CD4-positive, alpha-beta T cell treated with Interleukin-15 for 1 hour (primary cell): ENCODE measurements at regions not wholly inside any gene's neighbourhood (a gene's known extent, or its start where the extent isn't known, plus 50 kb on each side); places are given as distances from the start of the nearest gene placed in this dataset.
"Not testable (repeated sequence)": the region's sequence is repeated elsewhere in the genome, so short reads cannot be mapped to it uniquely, and the experiment has no call there.

Experiments
- DNase-seq: peaks from one replicate; pipeline ENCODE4 v3.0.0-alpha.2; 2020

DNA sequence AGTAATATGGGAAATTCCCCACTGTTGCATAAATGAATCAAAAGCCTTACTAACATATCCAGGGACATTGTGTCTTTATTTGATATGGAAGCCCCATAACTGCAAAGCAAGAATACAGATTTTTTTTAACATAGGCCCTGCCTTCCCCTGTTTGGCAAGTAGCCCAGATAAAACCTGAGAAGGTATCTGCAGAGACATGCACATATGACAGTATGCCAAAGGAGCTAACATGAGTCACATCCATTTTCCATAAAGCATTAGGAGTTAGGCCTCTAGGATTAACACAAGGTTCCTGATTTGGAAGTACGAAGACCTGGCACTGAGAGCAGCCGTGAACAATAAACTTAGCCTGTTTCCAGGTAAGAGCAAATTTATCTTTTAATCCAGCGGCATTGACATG is 1505.9 kb downstream of the UQCRFS1 start:
- DNase-seq = not testable (repeated sequence)

DNA sequence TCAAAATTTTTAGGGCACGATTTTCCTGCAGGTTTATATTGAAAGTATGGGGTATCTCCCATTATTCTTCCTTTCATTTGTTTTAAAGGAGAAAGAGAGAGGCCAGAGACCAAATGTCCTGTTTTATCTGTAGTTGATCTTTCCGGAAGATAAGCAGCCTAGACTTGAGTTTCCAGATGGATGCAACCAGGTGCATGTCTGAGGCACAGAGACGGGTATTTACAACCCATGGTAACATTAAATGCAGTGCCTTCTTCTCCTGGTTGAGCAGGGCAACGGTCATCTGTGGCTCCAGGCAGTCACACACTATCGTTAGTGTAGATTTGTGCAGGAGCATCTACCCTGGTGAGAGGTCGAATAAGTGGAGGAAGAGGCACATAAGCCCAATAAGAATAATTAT is 1507.1 kb downstream of the UQCRFS1 start:
- DNase-seq = no peak

DNA sequence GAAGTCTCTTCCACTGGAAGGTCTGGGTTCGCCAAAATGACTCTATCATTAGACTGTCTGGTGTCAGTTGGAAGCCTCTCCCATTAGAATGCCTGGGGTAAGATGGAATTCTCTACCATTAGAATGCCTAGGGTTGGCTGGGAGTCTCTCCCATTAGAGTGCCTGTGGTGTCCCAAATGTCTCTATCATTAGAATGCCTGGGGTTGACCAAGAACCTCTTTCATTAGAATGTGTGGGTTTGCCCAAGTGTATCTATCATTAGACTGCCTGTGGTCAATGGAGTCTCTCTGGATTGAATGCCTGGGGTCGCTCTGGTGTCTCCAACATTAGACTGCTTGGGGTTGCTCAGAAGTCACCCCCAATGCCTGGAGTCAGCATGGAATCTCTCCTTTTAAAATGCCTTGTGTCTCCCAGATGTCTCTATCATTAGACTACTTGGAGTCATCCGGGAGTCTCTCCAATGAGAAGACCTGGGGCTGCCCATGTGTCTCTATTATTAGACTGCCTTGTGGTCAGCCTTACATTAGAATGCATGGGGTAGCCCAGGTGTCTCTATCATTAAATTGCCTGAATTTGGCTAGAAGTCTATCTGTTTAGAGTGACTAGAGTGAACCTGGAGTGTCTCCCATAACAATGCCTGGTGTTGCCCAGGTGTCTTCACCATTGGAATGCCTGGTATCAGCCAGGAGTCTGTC is 1518.4 kb downstream of the UQCRFS1 start:
- DNase-seq = no peak

DNA sequence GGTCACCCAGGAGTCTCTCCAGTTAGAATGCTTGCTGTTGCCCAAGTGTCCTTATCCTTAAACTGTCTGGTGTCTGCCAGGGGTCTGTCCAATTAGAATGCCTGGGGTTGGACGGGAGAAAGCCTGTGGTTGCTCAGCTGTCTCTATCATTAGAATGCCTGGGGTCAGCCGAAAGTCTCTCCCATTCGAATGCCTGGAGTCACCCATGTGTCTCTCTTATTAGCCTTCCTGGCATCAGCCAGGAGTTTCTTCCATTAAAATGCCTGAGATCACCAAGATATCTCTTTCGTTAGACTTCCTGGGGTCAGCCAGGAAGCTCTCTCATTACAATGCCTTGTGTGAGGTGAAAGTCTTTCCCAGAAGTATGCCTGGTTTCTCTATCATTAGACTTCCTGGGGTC is 1521.0 kb downstream of the UQCRFS1 start:
- no peak for DNase-seq

DNA sequence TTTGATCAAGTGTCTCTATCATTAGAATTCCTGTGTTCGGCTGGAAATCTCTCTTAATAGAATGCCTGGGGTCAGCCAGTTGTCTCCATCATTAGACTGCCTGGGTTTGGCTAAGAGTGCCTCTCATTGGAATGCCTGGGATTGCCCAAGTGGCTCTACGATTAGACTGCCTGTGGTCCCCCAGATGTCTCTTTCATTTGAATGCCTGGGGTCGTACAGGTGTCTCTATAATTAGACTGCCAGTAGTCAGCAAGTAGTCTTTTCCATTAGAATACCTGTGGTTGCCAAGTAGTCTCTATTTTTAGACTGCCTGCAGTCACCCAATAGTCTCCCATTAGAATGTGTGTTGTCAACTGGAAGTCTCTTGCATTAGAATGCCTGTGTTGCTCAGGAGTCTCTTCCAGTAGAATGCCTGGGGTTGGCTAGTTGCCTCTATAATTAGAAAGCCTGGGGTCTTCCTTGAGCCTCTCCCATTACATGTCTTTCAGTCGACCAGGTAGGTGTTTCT is 1523.2 kb downstream of the UQCRFS1 start:
- DNase-seq = no peak

DNA sequence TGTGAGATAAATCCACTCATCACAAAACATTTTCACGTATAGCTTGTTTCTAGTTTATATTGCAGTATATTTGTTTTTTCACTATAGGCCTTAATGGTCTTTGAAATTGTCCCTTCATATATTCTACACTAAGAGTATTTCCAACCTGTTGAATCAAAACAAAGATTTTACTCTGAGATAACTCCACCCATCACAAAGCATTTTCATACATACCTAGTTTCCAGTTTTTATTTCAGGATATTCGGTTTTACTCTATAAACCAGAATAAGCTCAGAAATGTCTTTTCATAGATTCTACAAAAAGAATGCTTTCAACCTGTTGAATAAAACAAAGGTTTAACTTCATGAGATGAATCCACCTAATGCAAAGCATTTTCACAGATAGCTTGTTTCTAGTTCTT is 1528.7 kb downstream of the UQCRFS1 start:
- no peak for DNase-seq

DNA sequence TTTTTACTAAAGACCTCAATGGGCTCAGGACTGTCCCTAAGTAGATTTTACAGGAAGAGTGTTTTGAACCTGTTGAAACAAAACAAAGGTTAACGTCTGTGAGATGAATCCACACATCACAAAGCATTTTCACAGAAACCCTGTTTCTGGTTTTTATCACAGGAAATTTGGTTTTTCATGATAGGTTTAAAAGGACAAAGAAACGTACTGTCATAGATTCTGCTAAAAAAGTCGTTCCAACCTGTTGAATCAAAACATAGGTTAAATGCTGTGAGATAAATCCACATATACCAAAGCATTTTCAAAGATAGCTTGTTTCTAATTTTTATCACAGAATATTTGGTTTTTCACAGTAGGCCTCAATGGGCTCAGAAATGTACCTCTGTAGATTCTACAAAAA is 1531.0 kb downstream of the UQCRFS1 start:
- no peak for DNase-seq

DNA sequence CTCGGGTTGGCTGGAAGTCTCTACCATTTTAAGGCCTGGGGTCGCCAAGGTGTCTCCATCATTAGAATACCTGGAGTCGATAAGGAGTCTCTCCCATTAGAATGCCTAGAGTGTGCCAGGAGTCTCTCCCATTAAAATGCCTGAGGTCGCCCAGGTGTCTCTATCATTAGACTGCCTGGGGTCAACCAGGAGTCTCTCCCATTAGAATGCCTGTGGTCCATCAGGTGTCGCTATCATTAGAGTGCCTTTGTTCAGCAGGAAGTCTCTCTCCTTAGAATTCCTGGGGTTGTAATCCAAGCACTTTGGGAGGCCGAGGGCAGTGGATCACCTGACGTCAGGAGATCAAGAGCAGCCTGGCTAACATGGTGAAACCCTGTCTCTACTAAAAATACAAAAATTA is 1533.0 kb downstream of the UQCRFS1 start:
- no peak for DNase-seq

DNA sequence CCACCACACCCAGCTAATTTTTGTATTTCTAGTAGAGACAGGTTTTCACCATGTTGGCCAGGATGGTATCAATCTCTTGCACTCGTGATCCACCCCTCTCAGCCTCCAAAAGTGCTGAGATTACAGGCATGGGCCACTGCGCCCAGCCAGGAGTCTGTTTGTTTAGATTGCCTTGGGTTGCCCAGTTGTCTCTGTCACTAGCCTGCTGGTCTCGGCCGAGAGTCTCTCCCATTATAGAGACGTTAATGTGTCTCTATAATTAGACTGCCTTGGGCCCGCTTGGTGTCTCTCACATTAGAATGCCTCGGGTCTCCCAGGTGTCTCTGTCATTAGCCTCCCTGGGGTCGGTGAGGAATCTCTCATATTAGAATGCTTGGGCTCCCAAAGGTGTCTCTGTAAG is 1533.6 kb downstream of the UQCRFS1 start:
- DNase-seq = no peak

DNA sequence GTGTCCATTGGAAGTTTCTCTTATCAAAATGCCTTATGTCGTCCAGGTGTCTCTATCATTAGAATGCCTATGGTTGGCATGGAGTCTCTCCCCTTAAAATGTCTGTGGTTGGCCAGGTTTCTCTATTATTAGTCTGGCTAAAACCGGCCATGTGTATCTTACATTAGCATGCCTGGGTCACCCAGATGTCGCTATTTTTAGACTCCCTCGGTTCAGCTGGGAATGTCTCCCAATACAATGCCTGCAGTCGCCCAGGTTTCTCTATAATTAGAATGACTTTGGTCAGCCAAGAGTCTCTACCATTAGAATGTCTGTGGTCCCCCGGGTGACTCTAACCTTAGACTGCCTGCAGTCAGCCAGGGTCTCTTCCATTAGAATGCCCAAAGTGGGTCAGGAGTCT is 1536.1 kb downstream of the UQCRFS1 start:
- no peak for DNase-seq

DNA sequence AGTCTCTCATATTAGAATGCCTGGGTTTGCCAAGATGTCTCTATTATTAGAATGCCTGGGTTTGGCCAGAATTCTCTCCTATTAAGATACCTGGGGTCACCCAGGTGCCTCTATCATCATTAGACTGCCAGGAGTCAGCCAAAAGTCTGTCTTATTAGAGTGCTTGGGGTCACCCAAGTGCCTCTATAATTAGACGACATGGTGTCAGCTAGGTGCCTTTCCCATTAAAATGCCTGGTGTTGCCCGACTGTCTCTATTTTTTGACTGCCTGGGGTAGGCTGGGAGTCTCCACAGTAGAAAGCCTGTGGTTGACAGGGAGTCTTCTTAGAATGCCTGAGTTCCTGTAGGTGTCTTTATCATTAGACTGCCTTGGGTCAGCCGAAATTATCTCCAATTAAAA is 1536.6 kb downstream of the UQCRFS1 start:
- no peak for DNase-seq

DNA sequence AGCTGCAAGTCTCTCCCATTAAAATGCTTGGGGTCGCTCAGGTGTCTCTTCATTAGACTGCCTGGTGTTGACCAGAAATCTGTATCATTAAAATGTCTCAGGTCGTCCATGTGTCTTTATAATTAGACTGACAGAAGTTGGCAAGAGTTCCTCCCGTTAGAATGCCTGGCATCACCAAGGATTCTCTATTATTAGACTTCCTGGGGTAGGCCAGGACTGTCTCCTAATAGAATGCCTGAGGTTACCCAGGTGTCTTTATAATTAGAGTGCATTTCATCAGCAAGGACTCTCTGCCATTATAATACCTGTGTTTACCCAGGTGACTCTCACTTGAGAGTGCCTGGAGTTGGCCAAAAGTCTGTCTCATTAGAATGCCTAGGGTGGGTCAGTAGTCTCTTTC is 1537.2 kb downstream of the UQCRFS1 start:
- DNase-seq = no peak

DNA sequence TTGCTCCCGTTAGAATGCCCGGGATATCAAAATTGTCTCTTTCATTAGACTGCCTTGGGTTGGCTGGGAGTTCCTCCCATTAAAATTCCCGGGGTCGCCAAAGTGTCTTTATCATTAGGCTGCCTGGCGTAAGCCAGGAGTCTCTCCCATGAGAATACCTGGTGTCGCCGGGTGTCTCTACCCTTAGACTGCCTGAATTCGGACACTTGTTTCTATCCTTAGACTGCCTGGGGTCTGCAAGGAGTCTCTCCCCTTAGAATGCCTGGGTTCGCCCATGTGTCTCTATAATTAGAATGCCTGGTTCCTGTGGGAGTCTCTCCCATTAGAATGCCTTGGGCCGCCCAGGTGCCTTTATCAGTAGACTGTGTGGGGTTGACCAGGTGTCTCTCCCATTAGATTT is 1538.2 kb downstream of the UQCRFS1 start:
- no peak for DNase-seq

DNA sequence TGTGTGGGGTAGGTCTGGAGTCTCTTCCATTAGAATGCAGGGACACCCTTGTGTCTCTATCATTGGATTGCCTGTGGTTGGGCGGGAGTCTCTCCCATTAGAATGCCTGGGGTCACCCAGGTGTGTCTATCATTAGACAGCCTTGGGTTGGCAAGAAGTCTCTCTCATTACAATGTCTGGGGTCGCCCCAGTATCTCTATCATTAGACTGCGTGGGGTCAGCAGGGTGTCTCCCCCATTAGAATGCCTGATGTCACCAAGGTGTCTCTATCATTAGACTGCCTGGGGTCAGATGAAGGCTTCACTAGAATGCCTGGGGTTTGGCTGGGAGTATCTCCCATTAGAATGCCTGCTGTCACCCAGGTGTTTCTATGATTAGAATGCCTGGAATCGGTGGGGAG is 1539.0 kb downstream of the UQCRFS1 start:
- no peak for DNase-seq

DNA sequence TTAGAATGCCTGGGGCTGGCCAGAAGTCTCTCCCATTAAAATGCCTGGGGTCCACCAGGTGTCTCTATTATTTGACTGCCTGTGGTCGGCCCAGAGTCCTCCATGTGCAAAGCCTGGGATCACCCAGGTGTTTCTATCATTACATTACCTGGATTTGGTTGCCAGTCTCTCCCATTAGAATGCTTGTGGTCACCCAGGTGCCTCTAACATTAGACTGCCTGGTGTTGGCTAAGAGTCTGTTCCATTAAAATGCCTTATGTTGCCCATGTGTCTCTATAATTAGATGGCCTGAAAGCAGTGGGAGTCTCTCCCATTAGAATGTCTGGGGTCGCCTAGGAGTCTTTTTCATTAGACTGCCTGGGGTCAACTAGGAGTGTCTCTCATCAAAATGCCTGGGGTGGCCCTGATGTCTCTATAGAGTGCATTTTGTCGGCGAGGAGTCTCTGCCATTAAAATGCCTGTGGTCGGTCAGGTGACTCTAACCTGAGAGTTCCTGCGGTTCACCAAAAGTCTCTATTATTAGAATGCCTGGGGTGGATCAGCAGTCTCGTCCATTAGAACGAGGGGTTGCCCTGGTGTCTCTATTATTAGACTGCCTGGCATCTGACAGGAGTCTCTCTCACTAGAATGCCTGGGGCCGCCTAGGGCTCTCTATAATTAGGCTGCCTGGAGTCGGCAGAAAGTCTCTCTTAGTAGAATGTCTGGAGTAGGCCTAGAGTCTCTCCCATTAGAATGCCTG is 1540.5 kb downstream of the UQCRFS1 start:
- no peak for DNase-seq

DNA sequence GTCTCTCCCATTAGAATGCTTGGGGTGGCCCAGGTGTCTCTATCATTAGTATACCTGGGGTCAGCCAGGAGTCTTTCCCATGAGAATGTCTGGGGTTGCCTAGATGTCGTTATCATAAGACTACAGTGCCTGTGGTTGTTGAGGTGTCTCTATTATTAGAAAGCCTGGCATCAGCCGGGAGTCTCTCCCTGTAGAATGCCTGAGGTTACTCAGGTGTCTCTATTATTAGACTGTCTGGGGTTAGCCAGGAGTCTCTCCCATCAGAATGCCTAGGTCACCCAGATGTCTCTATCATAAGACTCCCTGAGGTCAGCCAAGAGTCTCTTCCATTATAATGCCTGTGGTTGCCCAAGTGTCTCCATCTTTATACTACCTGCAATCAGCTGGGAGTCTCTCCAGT is 1541.1 kb downstream of the UQCRFS1 start:
- DNase-seq = no peak

DNA sequence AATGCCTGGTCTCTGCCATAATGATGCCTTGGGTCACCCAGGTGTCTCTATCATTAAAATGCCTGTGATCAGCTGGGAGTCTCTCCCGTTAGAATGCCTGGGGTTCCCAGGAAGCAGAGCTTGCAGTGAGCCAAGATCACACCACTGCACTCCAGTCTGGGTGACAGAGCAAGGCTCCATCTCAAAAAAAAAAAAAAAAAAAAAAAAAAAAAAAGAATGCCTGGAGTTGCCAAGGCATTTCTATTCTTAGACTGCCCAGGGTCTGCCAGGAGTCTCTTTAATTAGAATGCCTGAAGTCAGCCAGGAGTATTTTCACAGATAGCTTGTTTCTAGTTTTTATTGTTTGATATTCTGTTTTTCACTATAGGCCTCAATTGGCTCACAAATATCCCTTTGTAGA is 1552.5 kb downstream of the UQCRFS1 start:
- no peak for DNase-seq

DNA sequence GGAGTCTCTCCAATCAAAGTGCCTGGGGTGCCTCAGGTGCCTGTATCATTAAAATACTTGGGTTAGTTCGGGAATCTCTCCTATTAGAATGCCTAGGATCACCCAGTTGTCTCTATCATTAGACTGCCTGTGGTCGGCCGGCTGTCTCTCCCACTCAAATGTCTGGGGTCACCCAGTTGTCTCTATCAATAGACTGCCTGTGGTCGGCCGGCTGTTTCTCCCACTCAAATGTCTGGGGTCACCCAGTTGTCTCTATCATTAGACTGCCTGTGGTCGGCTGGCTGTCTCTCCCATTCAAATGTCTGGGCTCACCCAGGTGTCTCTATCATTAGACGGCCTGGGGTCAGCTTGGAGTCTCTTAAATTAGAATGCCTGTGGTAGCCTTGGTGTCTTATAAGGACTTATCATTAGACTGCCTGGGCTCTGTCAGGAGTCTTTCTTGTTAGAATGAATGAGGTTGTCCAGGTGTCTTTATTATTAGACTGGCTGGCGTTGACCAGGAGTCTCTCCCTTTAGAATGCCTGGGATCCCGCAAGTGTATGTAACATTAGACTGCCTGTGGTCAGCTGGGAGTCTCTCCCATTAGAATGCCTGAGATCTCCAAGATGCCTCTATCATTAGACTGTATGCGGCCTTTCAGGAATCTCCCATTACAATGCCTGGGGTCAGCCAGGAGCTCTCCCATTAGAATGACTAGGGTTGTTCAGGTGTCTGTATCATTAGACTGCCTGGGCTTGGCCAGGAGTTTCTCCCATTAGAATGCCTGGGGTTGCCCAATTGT is 1555.5 kb downstream of the UQCRFS1 start:
- DNase-seq = no peak

DNA sequence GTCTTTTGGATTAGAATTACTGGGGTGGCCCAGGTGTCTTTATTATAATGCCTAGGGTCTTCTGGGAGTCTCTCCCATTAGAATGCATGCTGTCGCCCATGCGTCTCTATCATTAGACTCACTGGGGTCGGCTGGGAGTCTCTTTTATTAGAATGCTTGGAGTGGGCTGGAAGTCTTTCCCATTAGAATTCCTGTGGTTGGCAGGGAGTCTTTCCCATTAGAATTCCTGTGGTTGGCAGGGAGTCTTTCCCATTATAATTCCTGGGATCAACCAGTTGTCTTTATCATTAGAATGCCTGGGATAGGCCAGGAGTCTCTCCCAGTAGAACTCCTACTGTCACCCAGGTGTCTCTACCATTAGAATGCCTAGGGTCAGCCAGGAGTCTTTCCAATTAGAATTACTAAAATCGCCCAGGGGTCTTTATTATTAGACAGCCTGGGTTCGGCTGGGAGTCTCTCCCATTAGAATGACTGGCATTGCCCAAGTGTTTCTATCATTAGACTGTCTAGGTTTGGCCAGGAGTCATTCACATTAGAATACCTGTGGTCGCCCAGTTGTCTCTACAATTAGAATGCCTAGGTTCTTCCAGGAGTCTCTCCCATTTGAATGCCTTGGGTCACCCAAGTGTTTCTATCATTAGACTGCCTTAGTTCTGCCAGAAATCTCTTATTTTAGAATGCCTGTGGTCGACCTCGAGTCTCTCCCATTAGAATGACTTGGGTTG is 1558.5 kb downstream of the UQCRFS1 start:
- DNase-seq = no peak

DNA sequence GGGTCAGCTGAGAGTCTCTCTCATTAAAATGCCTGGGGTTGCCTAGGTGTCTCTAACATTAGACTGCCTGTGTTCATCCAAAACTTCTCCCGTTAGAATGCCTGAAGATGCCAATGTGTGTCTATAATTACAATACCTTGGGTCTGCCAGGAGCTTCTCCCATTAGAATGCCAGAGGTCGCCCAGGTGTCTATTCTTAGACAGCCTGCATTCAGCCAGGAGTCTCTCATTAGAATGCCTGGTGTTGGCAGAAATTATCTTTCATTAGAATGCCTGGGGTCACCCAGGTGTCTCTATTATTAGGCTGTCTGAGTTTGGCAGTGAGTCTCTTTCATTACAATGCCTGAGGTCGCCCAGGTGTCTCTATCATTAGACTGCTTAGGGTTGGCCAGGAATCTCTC is 1560.2 kb downstream of the UQCRFS1 start:
- no peak for DNase-seq

DNA sequence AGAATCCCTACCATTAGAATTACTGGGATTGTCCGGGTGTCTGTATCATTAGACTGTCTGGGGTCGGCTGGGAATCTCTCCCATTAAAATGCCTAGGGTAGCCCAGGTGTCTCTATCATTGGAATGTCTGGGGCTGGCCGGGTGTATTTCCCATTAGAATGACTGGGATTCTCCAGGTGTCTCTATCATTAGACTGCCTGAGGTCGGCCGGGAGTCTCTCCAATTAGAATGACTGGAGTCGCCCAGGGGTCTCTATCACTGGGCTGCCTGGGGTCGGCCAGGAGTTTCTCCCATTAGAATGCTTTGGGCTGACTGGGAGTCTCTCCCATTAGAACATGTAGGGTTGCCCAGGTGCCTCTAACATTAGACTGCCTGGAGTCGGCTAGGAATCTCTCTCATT is 1560.7 kb downstream of the UQCRFS1 start:
- DNase-seq = no peak

DNA sequence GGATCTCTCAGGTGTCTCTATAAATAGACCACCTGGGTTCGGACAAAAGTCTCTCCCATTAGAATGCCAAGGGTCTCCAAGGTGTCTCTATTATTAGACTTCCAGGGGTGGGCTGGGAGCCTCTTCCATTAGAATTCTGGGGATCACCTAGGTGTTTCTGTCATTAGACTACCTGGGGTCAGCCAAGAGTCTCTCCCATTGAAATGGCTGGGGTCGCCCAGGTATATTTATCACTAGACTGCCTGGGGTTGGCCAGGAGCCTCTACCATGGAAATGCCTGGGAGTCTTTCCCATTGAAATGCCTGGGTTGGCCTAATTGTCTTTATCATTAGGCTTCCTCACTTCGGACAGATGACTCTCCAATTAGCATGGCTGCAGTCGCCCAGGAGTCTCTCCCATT is 1565.5 kb downstream of the UQCRFS1 start:
- DNase-seq = no peak

DNA sequence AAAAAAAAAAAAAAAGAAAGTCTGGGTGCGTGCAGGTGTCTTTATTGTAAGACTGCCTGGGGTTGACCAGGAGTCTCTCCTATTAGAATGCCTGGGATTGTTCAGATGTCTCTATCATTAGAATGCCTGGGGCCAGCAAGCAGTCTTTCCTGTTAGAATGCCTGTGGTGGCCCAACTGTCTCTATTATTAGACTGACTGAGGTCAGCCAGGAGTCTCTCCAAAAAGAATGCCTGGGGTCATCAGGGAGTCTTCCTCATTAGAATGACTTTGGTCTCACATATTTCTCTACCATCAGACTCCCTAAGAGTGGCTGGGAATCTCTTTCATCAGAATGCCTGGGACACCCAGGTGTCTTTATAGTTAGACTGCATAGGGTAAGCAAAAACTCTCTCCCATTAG is 1577.5 kb downstream of the UQCRFS1 start:
- DNase-seq = no peak
